ENCODE measurements at regions not wholly inside any gene's neighbourhood (a gene's known extent, or its start where the extent isn't known, plus 50 kb on each side); places are given as distances from the start of the nearest gene placed in this dataset.
A peak's percentile ranks its signal among the peaks of the same experiment; 100 is the strongest.

DNA sequence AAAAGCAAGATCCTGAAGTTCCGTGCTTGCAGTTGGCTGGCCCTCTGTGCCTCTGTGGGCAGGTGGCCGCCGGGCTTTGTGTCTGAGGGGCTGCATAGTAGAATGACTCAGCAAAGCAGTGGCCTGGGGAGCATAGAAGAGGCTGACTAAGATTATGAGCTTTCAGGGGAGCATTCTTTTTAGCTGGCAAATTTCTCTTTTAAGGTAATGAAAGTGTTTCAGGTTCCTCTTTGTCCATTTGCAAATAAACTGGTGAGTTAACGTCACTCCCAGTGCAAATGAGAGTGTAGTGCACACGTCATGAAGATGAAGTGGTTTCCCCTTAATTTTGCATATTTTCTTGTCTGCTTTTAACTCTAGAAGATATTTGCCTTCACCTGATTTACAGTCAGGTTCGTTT, 98.6 kb downstream of the BCL2L11 start:
- peak; percentile 42 to 58 for DNase-seq

DNA sequence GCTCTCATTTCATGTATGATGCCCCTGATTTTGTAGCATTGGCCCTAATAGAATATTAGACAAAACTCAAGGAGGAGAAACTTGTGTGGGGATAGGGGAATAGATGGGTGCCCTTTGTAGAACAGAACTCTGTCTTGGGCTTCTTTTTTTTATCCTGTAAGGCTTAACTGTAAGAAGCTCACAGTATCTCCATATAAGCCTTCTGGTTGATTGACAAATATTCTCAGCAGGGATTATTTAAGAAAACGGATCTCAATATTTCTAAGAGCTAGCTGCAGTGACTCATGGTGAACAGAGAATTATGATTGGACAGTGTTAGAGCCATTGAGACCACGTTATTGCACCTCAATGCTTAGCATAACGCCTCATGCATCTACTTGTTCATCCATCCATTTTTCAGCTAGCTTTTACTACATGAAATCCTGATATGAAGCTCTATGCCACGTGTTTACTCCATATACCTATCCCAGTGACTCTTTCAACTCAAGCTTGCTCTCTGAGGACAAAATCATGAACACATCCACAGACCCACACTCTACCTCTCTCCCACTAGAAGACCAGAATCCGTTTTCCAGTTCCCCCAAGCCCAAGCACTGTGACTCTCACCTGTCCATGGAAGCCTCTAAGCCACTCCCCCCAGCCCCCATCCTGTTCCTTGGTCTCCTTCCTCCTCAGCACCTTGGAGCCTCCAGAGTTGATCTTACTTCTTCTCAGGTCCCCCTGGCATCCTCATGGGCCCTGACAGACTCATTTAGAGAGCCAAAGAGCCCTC, 99.2 kb downstream of the BCL2L11 start:
- no peak for DNase-seq

DNA sequence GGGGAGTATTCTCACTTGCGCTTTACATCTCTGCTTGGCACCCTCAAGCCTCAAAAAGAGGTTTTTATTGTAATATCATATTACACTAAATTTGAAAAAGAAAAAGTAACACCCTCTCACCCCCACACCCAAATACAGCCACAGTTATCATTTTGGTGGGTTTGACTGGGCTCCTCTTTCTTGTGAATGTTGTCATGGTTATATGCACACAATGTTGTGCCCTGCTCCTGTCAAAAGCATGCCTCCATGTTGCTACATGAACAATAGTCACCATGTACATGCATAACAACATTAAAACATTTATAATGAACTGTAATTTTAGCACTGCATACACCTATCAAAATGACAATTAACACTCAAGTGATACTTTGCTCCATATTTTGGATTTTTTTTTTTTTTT, 100.2 kb downstream of the BCL2L11 start:
- no peak for DNase-seq

DNA sequence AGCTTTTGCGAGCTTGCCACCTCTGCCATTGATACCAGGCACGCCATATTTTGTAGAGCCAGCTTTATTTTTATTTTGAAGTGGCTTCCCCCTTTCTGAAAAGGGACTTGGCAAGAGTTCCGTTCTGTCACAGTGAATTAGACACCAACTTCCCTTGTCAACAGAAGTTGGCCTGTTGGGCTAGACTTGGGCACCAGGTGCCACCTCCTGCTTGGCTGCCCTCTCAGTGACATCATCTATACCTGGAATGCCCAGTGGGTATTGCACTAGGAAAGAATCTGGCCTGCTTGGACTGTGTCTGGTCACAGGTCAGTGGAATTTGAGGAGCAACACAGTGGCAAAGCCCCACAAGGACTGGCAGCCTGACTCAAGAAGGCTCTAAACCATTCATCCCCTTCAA, 101.0 kb downstream of the BCL2L11 start:
- peak; percentile 27 to 48 for DNase-seq

DNA sequence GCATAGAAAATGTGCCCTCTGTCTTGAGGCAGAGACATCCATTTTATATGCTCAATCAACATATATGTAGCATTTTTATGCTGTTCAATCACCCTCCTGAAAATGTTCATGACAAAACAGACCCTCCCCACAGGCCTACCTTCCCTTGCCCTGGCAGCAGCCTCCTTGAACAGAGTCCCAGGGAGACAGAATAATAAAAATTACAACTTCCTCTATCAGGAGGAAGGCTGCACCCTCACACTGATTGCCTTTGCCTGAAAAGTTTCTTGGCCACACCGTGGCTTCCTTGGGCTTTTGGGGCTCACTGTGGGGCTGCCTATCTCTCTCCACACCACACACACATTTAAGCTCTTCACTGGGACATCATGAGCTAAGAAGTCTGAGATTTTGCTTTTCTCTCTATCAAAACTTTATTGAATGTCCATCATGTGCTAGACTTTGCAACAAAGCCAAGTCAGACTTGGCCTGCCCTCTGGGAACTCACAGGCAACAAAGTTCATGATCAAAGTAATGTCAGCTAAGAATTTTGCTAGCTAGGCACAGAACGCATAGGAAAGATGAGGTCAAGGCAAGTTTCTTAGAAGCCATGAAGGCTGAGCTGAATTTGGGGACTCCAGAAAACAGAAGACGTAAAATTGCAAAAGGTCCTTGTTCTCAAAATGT, 101.6 kb downstream of the BCL2L11 start:
- peak in 1 of 2 donors; percentile 41 for DNase-seq

DNA sequence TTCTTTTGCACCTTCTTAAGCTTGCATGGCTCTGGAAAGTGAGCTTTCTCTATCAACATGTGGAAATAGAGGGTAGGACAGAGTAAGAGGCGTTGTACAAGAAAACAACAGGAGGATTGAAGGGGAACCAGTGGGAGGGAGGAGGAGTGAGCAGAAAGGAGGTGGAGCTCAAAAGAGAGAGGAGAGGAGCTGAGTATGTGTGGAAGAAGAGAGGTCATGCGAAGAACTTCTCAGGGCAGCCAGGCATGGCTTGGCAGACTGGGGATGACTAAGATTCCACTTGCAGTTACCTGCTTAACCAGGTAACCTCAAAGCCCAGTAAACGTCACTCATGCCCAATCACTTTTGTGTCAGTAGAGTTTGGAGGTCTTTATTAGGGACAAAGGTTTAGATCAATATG, 105.1 kb downstream of the BCL2L11 start:
- peak; percentile 53 to 63 for DNase-seq

DNA sequence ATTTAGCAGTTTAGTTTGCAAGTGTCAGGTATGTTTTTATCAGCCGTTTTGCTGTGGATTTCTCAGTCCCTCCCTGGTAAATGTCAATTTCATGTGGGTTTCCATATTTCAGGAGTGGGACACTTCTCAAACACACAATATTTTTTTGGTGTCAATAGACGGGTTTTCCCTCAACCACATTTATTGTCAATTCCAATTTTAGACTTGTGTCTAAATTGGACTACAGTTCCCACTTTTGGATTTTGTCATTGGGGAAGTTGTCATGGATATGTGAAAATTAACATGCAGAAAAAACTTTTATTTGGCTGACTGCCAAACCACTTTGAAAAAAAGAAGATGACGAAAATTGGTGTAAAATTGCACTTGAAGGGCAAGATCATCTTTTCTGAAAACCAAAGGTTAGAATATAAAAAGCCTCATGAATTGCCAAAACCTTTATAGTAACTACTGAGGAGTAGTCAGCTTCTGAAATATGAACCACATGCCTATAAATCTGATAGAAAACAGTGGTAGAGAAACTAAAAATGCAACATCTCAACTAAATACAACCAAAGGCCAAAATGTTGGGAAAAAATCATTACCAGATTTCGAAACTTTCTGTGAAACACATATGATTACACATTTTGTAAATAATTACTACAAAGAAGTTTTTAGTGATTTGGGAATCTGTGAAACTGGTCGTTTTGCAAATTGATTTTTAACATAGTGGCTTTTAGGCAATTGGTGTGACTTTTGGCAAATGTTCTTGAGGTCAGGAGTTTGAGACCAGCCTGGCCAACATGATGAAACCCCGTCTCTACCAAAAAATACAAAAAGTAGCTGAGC, 106.4 kb downstream of the BCL2L11 start:
- peak; percentile 74 to 96 for DNase-seq

DNA sequence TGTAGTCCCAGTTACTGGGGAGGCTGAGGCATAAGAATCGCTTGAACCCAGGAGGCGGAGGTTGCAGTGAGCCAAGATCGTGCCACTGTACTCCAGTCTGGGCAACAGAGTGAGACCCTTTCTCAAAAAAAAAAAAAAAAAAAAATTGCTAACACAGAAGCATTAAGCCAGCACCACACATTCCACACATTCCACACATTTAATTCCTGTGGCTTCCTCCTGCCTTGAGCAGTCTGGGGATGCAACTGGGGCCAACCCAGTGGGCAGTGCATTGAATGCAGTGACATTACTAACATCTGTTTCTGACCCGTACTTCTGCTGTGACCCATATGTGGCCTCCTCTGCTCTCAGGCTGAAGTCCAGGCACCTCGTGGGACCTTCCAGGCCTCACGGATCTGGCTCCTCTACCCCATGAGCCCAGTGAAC, 107.0 kb downstream of the BCL2L11 start:
- no peak for DNase-seq

DNA sequence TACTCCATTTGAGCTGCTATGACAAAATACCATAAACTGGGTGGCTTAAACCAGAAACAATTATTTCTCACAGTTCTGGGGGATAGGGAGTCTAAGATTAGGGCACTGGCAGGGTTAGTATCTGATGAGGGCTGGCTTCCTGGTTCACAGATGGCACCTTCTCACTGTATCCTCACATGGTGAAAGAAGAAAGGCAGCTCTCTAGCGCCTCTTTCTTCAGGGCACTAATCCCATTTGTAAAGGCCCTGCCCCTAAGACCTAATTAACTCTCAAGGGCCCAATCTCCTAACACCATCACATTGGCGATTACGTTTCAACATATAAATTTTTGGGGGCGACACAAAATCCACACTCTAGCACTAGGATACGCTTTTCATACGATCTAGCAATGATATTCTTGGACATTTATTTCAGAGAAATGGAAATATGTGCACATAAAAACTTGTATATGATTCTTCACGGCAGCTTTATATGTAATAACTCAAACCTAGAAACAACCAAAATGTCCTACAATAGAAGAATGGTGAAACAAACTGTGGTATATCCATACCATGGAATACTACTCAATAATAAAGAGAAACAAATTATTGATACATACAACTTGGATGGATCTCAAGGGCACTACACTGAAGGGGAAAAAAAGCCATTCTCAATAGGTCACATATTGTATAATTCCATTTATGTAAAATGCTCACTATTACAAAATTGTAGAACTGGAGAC, 111.0 kb downstream of the BCL2L11 start:
- no peak for DNase-seq

DNA sequence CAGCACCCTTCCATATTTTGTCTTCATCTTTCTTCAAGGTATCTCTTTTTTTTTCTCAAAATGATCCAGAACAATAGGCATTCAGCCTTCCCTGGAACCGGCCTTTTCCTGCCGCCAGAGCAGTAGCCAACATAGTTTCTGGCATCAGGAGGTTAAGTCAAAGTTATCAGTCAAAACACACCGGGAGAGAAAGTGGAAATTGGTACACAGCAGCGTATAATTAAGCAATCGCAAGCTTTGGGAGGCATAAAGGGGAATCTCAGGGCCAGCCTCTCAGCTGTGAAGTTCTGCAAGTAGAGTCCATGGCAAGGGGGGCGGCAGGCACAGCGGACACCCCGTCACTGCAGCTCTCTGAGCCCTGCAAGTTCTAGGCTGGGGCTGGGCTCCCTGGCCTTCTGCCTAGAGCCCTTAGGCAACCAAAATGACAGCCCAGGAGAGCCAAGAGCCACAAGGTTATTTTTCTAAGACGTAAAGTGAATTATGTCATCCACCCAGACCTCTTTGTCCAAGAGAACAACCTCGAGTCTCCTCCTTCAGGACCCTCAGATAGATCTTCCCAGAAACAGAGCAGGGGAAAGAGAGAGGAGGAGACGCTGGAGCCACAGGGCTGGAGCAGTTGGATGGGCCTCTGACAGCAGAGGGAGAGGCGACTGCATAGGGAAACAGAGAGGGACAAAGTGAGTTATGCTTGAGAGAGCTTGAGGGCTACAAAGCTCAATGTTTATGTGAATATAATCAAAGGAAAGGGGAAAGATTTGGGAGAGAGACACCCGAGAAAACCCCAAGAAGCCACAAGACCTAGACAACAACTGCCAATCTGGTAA, 114.7 kb downstream of the BCL2L11 start:
- DNase-seq: peak; percentile 30 to 48

DNA sequence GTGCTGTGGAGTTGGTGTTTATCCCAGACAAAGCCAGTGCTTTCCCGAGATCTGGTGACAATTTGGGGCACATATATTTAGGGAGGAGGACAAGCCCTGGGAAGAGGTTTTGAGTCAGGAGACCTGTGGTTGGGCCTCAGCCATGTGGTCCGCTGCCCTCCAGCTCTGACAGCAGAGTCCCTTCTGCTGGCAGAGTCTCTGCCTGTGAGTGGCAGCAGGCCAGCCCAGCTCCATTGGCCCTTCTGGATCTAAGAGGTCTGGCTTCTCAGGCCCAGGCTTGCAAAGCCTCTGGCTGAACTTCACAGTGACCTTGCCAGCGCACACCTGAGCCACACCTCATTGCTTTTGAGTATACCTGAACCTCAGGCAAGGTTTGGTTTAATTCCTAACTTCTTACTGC, 115.3 kb downstream of the BCL2L11 start:
- DNase-seq: no peak

DNA sequence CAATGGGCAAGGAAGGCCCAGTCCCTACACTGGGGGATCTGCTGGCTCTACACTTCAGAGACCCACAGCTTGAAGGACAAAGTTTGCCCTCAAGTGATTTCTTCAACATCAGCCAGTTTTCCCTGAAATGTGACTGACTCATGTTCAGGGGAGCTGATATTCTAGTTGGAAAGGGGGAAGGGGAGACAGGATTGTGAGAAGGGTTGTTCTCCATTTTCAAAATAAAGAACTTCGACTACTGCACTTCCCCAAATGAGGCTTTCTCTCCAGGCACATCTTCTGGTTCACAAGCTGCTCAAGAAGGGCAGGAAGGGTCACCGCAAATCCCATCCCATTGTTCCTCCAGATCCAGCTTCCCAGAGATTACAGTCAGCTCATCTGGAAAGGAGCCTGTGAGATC, 117.6 kb downstream of the BCL2L11 start:
- peak; percentile 64 to 85 for DNase-seq

DNA sequence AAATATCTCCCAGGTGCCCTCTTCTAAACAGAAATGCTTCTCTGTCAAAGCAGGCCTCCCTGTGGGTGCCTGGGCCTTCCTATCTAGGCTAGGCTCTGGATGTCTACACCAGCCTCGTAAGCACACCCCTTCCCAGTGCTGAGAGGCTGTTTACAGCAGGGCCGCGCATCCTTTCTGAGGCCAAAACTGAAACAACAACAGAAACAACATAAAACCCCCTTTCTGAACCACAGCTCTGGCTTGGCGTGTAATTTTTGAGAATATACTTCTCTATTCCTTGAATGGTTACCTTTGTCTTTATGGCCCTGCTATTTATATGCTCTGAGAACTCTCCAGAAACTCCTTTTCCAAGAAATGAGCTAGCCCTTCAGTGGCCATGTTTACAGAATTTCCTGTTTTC, 118.4 kb downstream of the BCL2L11 start:
- peak; percentile 27 to 58 for DNase-seq

DNA sequence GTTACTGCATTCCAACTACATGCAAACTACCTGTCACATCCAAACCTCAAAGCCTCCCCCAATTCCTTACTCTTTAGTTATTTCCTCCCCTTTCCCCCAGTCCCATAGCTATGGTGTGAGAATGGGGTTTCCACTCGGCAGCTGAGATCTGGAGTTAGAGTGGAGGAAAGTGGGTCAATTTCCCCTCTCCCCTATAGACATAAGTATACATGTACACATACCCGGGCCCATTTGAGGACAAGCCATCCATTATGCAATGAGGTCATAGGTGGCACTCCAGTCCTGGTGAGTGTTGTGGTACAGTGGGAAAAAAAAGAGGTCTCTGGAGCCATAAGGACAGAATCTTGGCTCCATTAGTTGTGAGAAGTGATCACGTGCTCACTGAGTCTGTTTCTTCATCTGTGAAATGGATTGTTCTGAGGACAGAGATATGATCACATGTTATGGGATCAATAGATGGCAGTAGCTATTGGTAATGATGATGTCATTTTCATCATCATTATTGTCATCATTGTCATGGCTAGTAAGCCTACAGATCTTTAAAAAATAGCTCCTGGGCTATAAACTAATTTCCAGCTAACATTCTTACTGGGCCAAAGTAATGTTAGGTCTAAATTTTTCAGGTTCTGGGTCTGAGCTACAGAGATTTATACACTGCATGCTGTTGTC, 119.0 kb downstream of the BCL2L11 start:
- DNase-seq: no peak

DNA sequence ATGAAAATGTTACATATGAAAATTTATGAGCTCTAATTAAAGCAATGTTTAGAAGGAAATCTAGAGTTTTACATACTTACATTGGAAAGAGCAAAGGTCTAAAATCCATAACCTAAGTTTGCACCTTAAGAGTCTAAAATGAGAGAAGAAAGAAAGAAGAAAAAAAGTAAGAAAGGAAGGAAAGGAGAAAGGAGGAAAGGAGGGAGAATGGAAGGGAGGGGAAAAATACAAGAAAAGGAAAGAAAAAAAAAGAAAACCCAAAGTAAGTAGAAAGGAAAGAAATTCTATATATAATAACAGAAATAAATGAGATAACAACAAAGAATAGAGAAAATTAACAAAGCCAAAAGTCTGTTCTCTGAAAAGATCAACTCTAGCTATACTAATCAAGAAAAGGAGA, 122.6 kb downstream of the BCL2L11 start:
- DNase-seq: no peak

DNA sequence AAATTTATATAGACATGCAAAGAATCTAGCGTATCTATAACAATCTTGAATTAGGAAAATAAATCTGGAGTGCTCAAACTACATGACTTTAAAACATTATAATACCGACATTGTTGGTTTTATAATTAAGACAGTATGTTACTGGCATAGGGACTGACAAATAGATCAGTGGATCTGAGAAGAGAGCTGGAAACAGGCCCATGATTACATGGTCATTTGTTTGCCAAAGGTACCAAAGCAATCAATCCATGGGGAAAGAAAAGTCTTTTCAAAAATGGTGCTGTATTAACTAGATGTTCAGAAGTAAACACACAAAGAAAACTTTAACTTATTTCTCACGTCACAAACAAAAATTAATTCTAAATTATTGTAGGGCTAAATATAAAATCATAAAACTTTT, 124.2 kb downstream of the BCL2L11 start:
- no peak for DNase-seq

DNA sequence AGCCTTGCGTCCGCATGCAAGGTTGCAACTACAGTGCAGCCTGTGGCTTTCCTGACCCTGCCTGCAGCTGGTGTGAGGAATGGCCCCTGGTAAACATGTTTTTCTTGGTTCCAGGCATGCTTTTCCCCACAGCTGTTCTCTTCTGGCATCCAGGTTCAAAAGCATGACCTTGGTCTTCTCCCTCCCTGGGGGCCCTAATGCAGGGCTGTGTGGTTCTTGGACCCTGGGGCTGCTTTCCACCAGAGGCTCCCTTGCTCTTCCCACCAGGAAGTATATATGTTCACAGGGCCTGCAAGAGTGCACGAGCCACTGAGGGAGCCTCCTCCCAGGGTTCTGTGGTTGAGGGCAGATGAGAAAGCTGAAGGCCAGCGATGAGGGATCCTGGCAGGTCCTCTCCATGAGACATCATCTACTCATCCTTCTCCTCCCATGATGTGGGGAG, 125.9 kb downstream of the BCL2L11 start:
- DNase-seq: no peak

DNA sequence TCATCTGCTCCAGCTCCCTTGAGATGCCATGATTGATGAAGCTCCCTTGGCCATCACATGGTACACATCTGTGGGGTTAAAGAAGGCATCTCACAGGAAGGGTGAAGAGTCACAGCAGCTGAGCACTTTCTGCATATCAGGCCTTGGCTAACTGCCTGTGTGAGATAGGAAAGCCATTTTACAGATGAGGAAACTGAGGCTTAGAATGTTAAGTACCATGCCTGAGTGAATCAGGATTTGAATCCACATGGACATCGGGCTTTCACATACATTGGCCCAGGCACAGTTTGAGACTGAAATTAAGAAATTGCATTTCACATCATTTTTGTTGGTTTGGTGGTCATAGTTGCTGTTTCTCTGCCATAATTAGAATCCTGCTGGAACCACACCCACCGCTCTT, 126.8 kb downstream of the BCL2L11 start:
- no peak for DNase-seq

DNA sequence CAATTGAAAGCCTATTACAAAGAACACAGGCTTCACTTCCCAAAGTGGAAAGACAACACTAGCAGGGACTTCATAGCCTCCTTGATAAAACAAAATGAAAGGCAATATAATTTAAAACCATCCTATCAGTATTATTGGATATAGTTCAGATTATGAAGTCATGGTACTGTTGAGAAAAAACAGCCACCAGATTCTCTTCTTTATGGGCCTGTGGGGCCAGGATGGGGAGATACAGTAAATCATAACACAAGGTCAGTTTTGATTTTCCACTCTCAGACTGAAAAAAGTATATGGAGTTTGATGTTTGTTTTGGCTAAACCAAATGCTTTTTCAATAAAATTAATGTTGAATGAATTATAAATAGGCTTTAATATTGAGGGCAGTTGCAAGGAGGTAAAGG, 129.1 kb downstream of the BCL2L11 start:
- DNase-seq: no peak

DNA sequence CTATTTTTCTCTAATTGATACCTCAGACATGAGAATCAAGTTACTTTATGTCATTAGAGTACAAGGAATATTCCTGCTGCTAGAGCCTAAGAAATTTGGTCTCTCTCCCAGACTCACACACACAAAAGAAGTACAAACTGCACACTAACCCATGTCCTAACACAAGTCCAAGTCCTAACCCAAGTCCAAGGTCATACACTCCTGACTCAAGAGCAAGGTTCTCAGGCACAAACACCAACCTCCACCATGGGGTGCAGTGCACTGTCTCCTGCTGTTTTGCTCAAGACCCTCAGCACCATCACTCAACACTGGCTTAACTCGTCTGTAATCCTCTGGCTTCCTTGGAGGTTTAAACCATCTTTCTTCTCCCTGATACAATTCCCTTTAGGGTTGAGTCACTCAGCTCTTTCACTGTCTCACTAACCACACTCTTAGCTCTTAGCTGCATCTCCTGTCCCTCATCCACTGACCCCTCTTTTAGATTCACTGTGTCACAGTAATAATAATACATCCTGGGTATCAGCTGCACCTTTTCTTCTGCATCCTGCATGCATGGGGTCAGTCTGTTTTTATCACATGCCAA, 129.8 kb downstream of the BCL2L11 start:
- no peak for DNase-seq

DNA sequence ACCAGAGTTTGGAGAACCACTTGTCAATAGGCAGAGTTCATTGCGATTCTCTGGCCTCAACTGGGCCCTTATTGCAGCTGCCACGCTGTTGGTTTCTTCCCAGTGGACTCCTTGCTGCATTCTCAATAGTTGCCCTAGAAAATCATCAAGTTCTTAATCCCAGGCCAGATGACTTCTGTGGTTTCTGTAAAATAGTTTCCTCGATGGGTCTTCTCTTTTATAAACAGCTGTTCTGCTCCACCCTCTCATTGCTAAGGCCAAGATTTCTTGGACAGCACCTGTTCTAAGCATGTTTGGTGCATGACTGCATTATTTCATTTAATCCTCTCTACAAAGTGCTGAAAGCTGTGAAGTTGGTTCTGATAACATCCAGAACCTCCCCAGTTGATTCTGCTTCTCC, 131.0 kb downstream of the BCL2L11 start:
- DNase-seq: no peak

Data from inflammatory macrophage (primary cell).